ENCODE measurements at regions not wholly inside any gene's neighbourhood (a gene's known extent, or its start where the extent isn't known, plus 50 kb on each side); places are given as distances from the start of the nearest gene placed in this dataset.

DNA sequence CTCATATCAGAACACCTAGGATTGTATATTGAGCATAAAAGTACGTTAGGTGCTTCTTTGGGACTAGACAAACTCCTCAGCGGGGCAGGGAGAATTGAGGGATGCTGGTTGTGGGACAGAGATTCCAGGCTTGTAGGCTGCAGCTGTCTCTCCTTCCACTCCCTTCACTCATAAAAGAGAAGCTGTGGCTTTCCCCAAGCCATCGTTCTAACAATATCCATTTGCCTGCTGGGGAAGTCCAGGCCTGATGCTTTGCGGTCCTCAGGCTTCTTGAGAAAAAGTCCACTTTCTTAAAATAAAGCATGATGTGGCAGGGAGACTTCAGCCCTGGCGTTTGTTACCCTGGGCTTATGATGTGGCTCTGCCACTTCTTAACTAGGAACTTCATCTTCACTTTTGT, 129.3 kb upstream of the OSMR start:
- peaks cover 0 to 3% (median 0%) of the 10 kb centered on the region in 7 donors for H3K27me3 ChIP-seq (replicated peaks in 1 of 7)
- 44 to 64% (median 53%) methylated on average over 5 of the region's 5 CpGs for WGBS, 5 donors
- no peak overlapping the region for H3K4me3 ChIP-seq
- H3K36me3 ChIP-seq = no peaks in the 10 kb centered on the region
- H3K4me1 ChIP-seq = no peaks in the 10 kb centered on the region
- H3K9me3 ChIP-seq = no peaks in the 10 kb centered on the region
- DNase-seq = no peak
- no peak for TF ChIP-seq POLR2A (IDR thresholded peaks at IDR 0.05)
- TF ChIP-seq, protein P1, sequence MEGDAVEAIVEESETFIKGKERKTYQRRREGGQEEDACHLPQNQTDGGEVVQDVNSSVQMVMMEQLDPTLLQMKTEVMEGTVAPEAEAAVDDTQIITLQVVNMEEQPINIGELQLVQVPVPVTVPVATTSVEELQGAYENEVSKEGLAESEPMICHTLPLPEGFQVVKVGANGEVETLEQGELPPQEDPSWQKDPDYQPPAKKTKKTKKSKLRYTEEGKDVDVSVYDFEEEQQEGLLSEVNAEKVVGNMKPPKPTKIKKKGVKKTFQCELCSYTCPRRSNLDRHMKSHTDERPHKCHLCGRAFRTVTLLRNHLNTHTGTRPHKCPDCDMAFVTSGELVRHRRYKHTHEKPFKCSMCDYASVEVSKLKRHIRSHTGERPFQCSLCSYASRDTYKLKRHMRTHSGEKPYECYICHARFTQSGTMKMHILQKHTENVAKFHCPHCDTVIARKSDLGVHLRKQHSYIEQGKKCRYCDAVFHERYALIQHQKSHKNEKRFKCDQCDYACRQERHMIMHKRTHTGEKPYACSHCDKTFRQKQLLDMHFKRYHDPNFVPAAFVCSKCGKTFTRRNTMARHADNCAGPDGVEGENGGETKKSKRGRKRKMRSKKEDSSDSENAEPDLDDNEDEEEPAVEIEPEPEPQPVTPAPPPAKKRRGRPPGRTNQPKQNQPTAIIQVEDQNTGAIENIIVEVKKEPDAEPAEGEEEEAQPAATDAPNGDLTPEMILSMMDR (IDR thresholded peaks at IDR 0.05 in 8 of 11, conservative IDR thresholded peaks at IDR 0.05 in 3 of 11) = no peak
- TF ChIP-seq POLR2AphosphoS5 (IDR thresholded peaks at IDR 0.05) = no peak
- H3K27ac ChIP-seq = no peak overlapping the region
- intact Hi-C loops (cut with DNase I; ENCODE audit: low total_unique reads) = no loop called here

DNA sequence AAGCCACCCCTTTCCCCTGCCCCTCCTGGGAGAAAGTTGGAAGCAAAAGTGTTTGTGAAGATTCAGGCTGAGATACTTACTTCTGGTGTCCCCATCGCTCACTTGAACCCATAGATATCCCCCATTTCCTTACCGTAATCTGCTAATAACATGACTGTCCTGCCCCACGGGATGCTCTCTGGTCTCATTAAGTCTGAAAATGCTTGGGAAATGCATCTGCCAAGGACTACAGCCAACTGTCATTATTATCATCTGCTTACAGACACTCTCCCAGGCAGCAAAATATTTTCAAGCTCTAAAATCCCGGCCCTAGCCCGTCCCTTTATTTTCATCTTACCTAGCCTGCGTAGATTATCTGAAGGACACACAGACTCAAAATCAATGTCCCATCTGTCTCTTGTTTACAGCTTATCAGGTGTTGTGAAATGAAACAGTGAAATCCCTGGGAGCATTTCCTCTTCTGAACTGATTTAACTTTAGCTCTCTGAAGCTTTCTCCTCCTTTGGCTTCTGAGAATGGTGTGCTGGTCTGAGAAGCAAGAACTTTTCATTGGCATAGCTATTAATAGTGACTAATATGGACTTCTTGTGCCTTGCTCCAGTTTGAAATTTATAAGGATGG, 126.9 kb upstream of the OSMR start:
- Histone ChIP-seq H3K36me3 (no peaks in the 10 kb centered on the region), H3K27me3 (replicated peaks in 1 of 7) (peaks cover 0 to 3% (median 0%) of the 10 kb centered on the region in 7 donors), H3K4me3 (no peak overlapping the region), H3K27ac (peak overlapping the region in 1 of 8 donors; percentile 8), H3K4me1 (no peaks in the 10 kb centered on the region), H3K9me3 (no peaks in the 10 kb centered on the region)
- 70 to 81% (median 77%) methylated on average over 6 of the region's 6 CpGs for WGBS, 5 donors
- intact Hi-C loops (cut with DNase I; ENCODE audit: low total_unique reads) = no loop called here
- TF ChIP-seq POLR2A (IDR thresholded peaks at IDR 0.05) = no peak
- DNase-seq = no peak

DNA sequence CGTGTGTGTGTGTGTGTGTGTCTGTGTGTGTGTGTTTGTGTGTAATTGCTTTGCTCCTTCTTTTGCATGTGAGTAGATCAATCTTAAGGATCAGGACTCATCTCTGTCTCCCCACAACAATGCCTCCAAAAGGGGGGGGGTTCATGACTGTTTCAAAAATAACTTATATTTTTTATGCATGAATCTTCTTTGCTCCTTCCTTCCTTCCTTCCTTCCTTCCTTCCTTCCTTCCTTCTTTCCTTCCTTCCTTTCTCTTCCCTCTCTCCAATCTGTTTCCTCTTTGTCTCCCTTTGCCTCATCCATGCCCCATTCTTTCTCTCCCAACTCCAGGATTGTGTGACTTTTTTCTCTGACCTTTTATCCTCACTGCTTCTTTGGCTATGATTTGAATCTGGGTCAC, 126.4 kb upstream of the OSMR start:
- Histone ChIP-seq H3K36me3 (no peaks in the 10 kb centered on the region), H3K27me3 (replicated peaks in 1 of 7) (peaks cover 0 to 3% (median 0%) of the 10 kb centered on the region in 7 donors), H3K4me1 (no peaks in the 10 kb centered on the region), H3K4me3 (no peak overlapping the region), H3K27ac (no peak overlapping the region), H3K9me3 (no peaks in the 10 kb centered on the region)
- intact Hi-C loops (cut with DNase I; ENCODE audit: low total_unique reads) = no loop called here
- TF ChIP-seq, protein P1 (IDR thresholded peaks at IDR 0.05 in 8 of 11, conservative IDR thresholded peaks at IDR 0.05 in 3 of 11) = no peak
- TF ChIP-seq POLR2AphosphoS5 (IDR thresholded peaks at IDR 0.05) = no peak
- TF ChIP-seq POLR2A (IDR thresholded peaks at IDR 0.05) = no peak
- 72 to 100% (median 87%) methylated on average over 1 of the region's 1 CpG for WGBS, 5 donors
- no peak for DNase-seq

DNA sequence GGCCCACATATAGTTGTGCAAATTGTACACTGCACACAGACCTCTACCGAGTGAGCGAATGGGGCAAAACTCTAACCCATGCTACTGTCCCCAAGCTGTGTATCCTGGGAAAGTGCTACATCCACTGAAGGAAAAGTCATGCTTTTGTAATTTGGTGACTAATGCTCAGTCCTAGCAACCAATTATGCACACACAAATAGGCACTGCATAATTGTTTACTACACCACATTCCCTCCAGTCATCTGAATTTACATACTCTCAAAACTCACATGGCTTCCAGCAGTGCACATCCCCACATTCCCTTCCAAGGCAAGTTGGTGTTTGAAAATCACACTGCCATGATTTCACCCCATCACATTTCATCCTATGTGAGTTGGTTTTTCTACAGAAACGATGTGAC, 125.9 kb upstream of the OSMR start:
- Histone ChIP-seq H3K4me1 (no peaks in the 10 kb centered on the region), H3K4me3 (no peak overlapping the region), H3K36me3 (no peaks in the 10 kb centered on the region), H3K27ac (no peak overlapping the region), H3K9me3 (no peaks in the 10 kb centered on the region), H3K27me3 (replicated peaks in 1 of 7) (peaks cover 0 to 3% (median 0%) of the 10 kb centered on the region in 7 donors)
- WGBS, 5 donors = 82 to 94% (median 89%) methylated on average over 3 of the region's 3 CpGs
- DNase-seq = no peak
- TF ChIP-seq POLR2AphosphoS5 (IDR thresholded peaks at IDR 0.05) (no peak), POLR2A (IDR thresholded peaks at IDR 0.05) (no peak)
- TF ChIP-seq, protein P1 (IDR thresholded peaks at IDR 0.05 in 8 of 11, conservative IDR thresholded peaks at IDR 0.05 in 3 of 11) = no peak
- intact Hi-C loops (cut with DNase I; ENCODE audit: low total_unique reads) = no loop called here

All from spleen (tissue), 11 donors.